Activated CD4-positive, alpha-beta T cell treated with anti-CD3 and anti-CD28 coated beads for 36 hours (primary cell): ENCODE measurements at regions not wholly inside any gene's neighbourhood (a gene's known extent, or its start where the extent isn't known, plus 50 kb on each side); places are given as distances from the start of the nearest gene placed in this dataset.

Experiments
- ATAC-seq: fragments of 200-7000 bp; cut with Tn5 transposase; one replicate; pipeline ENCODE4 v1.10.0; 2021; ENCODE audit warnings: mild to moderate bottlenecking, moderate library complexity
- CTCF ChIA-PET: fragments of 350-600 bp; sonication (Branson Sonifier 250); formaldehyde crosslinking; loops from one replicate; lab custom pipeline; 2021; ENCODE audit warnings: antibody characterized with exemption; lab: Charles Lee
- POLR2A ChIA-PET: fragments of 350-600 bp; sonication (Branson Sonifier 250); formaldehyde crosslinking; loops from one replicate; lab custom pipeline; 2021; ENCODE audit warnings: antibody characterized with exemption, inconsistent platforms; lab: Charles Lee
- DNase-seq: peaks from one replicate; pipeline ENCODE4 v3.0.0-alpha.2; 2020
- H3K27ac Mint-ChIP-seq: one replicate; pipeline ENCODE4 v1.8.0; 2021; ENCODE audit warnings: mixed read lengths
- H3K27me3 Mint-ChIP-seq: one replicate; pipeline ENCODE4 v1.8.0; 2021; ENCODE audit warnings: mixed read lengths
- H3K36me3 Mint-ChIP-seq: one replicate; pipeline ENCODE4 v1.8.0; 2021; ENCODE audit warnings: low read depth, mixed read lengths
- H3K4me1 Mint-ChIP-seq: one replicate; pipeline ENCODE4 v1.8.0; 2021; ENCODE audit warnings: mixed read lengths
- H3K4me3 Mint-ChIP-seq: one replicate; pipeline ENCODE4 v1.8.0; 2021; ENCODE audit warnings: mild to moderate bottlenecking, moderate library complexity, mixed read lengths
- H3K9me3 Mint-ChIP-seq: one replicate; pipeline ENCODE4 v1.8.0; 2021; ENCODE audit warnings: low read depth, mixed read lengths
- intact Hi-C, 2 experiments: fragments of 100-400 bp; cut with DNase I in 1 of 2; cut with micrococcal nuclease in 1 of 2; formaldehyde crosslinking; loops; one replicate each; pipeline versions ENCODE4 v1.14.2 to v1.15.1; 2022 to 2024; cut with DNase I, micrococcal nuclease

- peak overlapping the region; percentile 50 for H3K4me3 Mint-ChIP-seq
- ChIA-PET CTCF (interaction anchor here (1.2 to 2.0 kb wide), 2 partner anchors 10 to 324 kb away, joined by 4 read pairs; no protein-coding TSS in a partner anchor), POLR2A (interaction anchor here (0.6 kb wide), 1 partner anchor 73 kb away, joined by 3 read pairs; no protein-coding TSS in a partner anchor)
- peaks cover 4% of the 10 kb centered on the region for H3K4me1 Mint-ChIP-seq
- ATAC-seq (peak; percentile 26), DNase-seq (peak; percentile 21)
- no peak overlapping the region for H3K27ac Mint-ChIP-seq
- peaks cover 57% of the 10 kb centered on the region for H3K27me3 Mint-ChIP-seq
- no peaks in the 10 kb centered on the region for H3K36me3 Mint-ChIP-seq
- intact Hi-C loops, result loop anchor here (2.0 to 10.0 kb wide), 4 partner anchors 162 to 365 kb away; partner anchors contain the start of gene SIX2 (in 2 of the 2)
- no peaks in the 10 kb centered on the region for H3K9me3 Mint-ChIP-seq
Measured at GRCh38 chr2:45169339-45170190, 160.3 kb upstream of the SIX2 start.

GRCh38 chr2:45168711-45169338, 159.6 kb upstream of the SIX2 start:
- DNase-seq, result peak; percentile 30
- H3K4me1 Mint-ChIP-seq, result peaks cover 4% of the 10 kb centered on the region
- H3K27ac Mint-ChIP-seq, result no peak overlapping the region
- H3K36me3 Mint-ChIP-seq, result no peaks in the 10 kb centered on the region
- CTCF ChIA-PET, result interaction anchor here (0.6 to 1.2 kb wide), 2 partner anchors 9 to 58 kb away, joined by 3 to 4 read pairs; no protein-coding TSS in a partner anchor
- POLR2A ChIA-PET, result no interaction called here
- no peaks in the 10 kb centered on the region for H3K9me3 Mint-ChIP-seq
- H3K4me3 Mint-ChIP-seq, result peak overlapping the region; percentile 56
- peaks cover 58% of the 10 kb centered on the region for H3K27me3 Mint-ChIP-seq
- intact Hi-C loops, result loop anchor here (2.0 to 10.0 kb wide), 3 partner anchors 164 to 364 kb away; partner anchors contain the start of gene SIX2 (in 1 of the 2)
- peak; percentile 49 for ATAC-seq

GRCh38 chr2:45167920-45168629, 158.8 kb upstream of the SIX2 start:
- Mint-ChIP-seq H3K27me3 (peaks cover 57% of the 10 kb centered on the region), H3K36me3 (no peaks in the 10 kb centered on the region), H3K4me1 (peaks cover 4% of the 10 kb centered on the region), H3K27ac (no peak overlapping the region), H3K9me3 (no peaks in the 10 kb centered on the region), H3K4me3 (peak overlapping the region; percentile 56)
- ChIA-PET CTCF (interaction anchor here (0.6 to 1.2 kb wide), 3 partner anchors 8 to 98 kb away, joined by 3 to 4 read pairs (median 4); no protein-coding TSS in a partner anchor), POLR2A (no interaction called here)
- intact Hi-C loops, result loop anchor here (2.0 to 10.0 kb wide), 3 partner anchors 163 to 363 kb away; partner anchors contain the start of gene SIX2 (in 1 of the 2)
- no peak for DNase-seq
- ATAC-seq, result no peak

DNA sequence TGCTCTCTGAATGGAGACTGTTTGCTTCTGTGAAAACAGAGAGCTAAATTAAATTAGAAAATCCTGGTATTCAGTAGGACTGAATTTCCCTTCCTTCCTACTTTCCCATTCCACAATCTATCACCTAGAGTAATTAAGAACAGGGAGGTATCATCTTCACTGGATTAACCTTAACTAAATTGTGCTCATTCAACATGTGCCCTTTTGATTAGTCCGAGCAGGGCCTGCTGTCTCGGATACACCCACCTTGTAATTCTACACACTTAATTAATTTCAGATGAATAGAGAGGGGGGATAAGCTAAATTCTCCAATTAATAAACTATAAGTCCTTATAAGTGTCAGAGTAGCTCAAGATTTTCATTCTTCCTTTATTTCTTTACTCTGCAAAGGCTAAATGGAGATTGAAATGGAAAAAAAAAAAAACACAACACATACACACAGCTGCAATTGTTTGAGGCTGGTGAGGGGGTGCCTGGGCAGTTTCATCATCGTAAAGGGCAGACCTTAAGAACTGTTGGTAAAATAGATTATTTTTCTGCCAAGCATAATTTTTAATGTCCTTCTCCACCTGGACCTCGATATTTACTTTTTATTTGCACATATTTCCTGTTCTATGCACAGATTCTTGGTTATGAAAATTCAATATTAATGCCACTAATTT, 157.1 kb upstream of the SIX2 start:
- intact Hi-C loops, result loop anchor here (10.0 kb wide), 2 partner anchors 162 to 362 kb away; partner anchors contain the start of gene SIX2 (in 1 of the 2)
- Mint-ChIP-seq H3K4me1 (peaks cover 4% of the 10 kb centered on the region), H3K27me3 (peaks cover 50% of the 10 kb centered on the region), H3K9me3 (no peaks in the 10 kb centered on the region), H3K27ac (no peak overlapping the region), H3K36me3 (no peaks in the 10 kb centered on the region), H3K4me3 (no peak overlapping the region)
- CTCF ChIA-PET, result interaction anchor here (0.6 kb wide), 1 partner anchor 8 kb away, joined by 3 read pairs; no protein-coding TSS in a partner anchor
- ATAC-seq, result no peak
- DNase-seq, result no peak
- POLR2A ChIA-PET, result no interaction called here

GRCh38 chr2:45162711-45163110, 153.5 kb upstream of the SIX2 start:
- no peaks in the 10 kb centered on the region for H3K9me3 Mint-ChIP-seq
- no peaks in the 10 kb centered on the region for H3K36me3 Mint-ChIP-seq
- ChIA-PET POLR2A (no interaction called here), CTCF (no interaction called here)
- no peak overlapping the region for H3K4me3 Mint-ChIP-seq
- intact Hi-C loops, result loop anchor here (10.0 kb wide), 2 partner anchors 158 to 358 kb away; partner anchors contain the start of gene SIX2 (in 1 of the 2)
- ATAC-seq, result no peak
- DNase-seq, result no peak
- no peak overlapping the region for H3K27ac Mint-ChIP-seq
- no peaks in the 10 kb centered on the region for H3K4me1 Mint-ChIP-seq
- peaks cover 26% of the 10 kb centered on the region for H3K27me3 Mint-ChIP-seq

DNA sequence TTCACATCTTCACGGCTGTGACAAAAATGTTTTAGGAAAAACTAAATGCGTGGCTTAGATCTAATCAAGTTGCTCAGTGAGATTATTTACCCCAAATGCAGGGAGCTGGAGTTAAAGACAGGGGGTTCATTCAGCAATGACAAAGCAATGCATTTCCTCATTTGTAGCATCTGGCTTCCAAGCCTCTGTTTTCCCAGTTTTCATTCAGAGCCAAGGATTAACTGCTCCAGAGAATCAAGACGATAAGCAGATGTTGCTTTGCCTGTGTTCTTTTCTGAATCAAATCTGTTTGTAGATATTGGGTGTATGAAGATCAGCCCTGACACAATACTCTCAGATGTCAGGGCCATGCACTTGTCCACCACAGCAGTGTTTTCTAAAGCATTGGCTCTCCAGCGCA, 147.4 kb upstream of the SIX2 start:
- ATAC-seq, result no peak
- H3K9me3 Mint-ChIP-seq, result no peaks in the 10 kb centered on the region

GRCh38 chr2:45154606-45155155, 145.4 kb upstream of the SIX2 start:
- no peak for DNase-seq
- H3K4me1 Mint-ChIP-seq, result no peaks in the 10 kb centered on the region
- no peak overlapping the region for H3K27ac Mint-ChIP-seq
- no peak overlapping the region for H3K4me3 Mint-ChIP-seq
- CTCF ChIA-PET, result no interaction called here
- intact Hi-C loops, result no loop called here
- POLR2A ChIA-PET, result no interaction called here
- H3K9me3 Mint-ChIP-seq, result no peaks in the 10 kb centered on the region
- no peak for ATAC-seq
- H3K36me3 Mint-ChIP-seq, result no peaks in the 10 kb centered on the region
- peaks cover 9% of the 10 kb centered on the region for H3K27me3 Mint-ChIP-seq

More for the DNA sequence above, 147.4 kb upstream of the SIX2 start:
- H3K36me3 Mint-ChIP-seq, result no peaks in the 10 kb centered on the region
- ChIA-PET POLR2A (no interaction called here), CTCF (no interaction called here)
- DNase-seq, result no peak
- no peak overlapping the region for H3K4me3 Mint-ChIP-seq
- intact Hi-C loops, result no loop called here
- peaks cover 7% of the 10 kb centered on the region for H3K27me3 Mint-ChIP-seq
- H3K4me1 Mint-ChIP-seq, result no peaks in the 10 kb centered on the region
- no peak overlapping the region for H3K27ac Mint-ChIP-seq

- ChIA-PET POLR2A (no interaction called here), CTCF (no interaction called here)
- intact Hi-C loops, result no loop called here
Measured at GRCh38 chr2:45154144-45154543, 144.9 kb upstream of the SIX2 start.

DNA sequence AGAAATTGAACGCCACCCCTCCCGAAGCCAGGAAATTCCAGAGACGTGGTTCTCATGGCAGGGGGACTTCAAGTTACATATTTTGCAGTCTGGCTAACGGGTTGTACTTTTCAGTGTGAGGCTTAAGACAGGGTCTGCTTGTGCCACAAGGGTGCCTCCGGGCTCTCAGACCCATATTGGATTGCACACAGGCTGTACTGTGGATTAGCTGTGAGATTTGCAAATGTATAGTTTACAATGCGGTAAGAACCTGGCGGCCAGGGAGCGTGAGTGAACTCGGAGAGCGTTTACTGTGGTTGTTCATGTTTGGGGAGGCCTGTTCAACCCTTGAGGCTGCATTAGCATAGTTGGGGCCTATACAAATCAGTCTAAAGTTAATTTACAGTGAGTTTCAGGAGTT, 143.9 kb upstream of the SIX2 start:
- no peak for ATAC-seq
- Mint-ChIP-seq H3K36me3 (no peaks in the 10 kb centered on the region), H3K27me3 (peaks cover 12% of the 10 kb centered on the region), H3K4me3 (no peak overlapping the region), H3K9me3 (no peaks in the 10 kb centered on the region), H3K4me1 (no peaks in the 10 kb centered on the region), H3K27ac (no peak overlapping the region)
- POLR2A ChIA-PET, result no interaction called here
- CTCF ChIA-PET, result no interaction called here
- intact Hi-C loops, result no loop called here
- no peak for DNase-seq

More at GRCh38 chr2:45154144-45154543, 144.9 kb upstream of the SIX2 start:
- no peak for DNase-seq
- Mint-ChIP-seq H3K4me3 (no peak overlapping the region), H3K4me1 (no peaks in the 10 kb centered on the region), H3K27ac (no peak overlapping the region), H3K27me3 (peaks cover 9% of the 10 kb centered on the region), H3K36me3 (no peaks in the 10 kb centered on the region), H3K9me3 (no peaks in the 10 kb centered on the region)
- no peak for ATAC-seq

- Mint-ChIP-seq H3K4me3 (no peak overlapping the region), H3K36me3 (no peaks in the 10 kb centered on the region), H3K27ac (no peak overlapping the region), H3K4me1 (no peaks in the 10 kb centered on the region), H3K27me3 (peaks cover 12% of the 10 kb centered on the region), H3K9me3 (no peaks in the 10 kb centered on the region)
- ChIA-PET POLR2A (no interaction called here), CTCF (no interaction called here)
- DNase-seq (no peak), ATAC-seq (no peak)
- intact Hi-C loops, result no loop called here
Measured at GRCh38 chr2:45152691-45153090, 143.4 kb upstream of the SIX2 start.
